Epithelial cell of prostate (primary cell): ENCODE measurements at regions not wholly inside any gene's neighbourhood (a gene's known extent, or its start where the extent isn't known, plus 50 kb on each side); places are given as distances from the start of the nearest gene placed in this dataset.

ENCODE experiments used
- DNase-seq: peaks from one replicate; pipeline ENCODE4 v3.0.0-alpha.2; 2011; ENCODE audit warnings: low read depth, low spot score
- H3K27ac ChIP-seq: fragments of 450-650 bp; 2 replicates; pipeline ENCODE4 v1.5.1; 2017; ENCODE audit warnings: mild to moderate bottlenecking

GRCh38 chr2:64704161-64704560, 50.4 kb upstream of the SERTAD2 start:
- no peak overlapping the region for H3K27ac ChIP-seq
- no peak for DNase-seq

- no peak for DNase-seq
Observed at GRCh38 chr2:64704996-64705395, 51.3 kb upstream of the SERTAD2 start.

GRCh38 chr2:64707276-64707675, 53.6 kb upstream of the SERTAD2 start:
- no peak overlapping the region for H3K27ac ChIP-seq

More at GRCh38 chr2:64704996-64705395, 51.3 kb upstream of the SERTAD2 start:
- H3K27ac ChIP-seq: no peak overlapping the region

GRCh38 chr2:64708829-64709228, 55.1 kb upstream of the SERTAD2 start:
- DNase-seq: no peak
- no peak overlapping the region for H3K27ac ChIP-seq

More at GRCh38 chr2:64707276-64707675, 53.6 kb upstream of the SERTAD2 start:
- DNase-seq: no peak

GRCh38 chr2:64711252-64711800, 57.6 kb upstream of the SERTAD2 start:
- H3K27ac ChIP-seq: no peak overlapping the region
- no peak for DNase-seq

- no peak for DNase-seq
Observed at GRCh38 chr2:64713686-64714085, 60.0 kb upstream of the SERTAD2 start.

GRCh38 chr2:64716569-64716968, 62.9 kb upstream of the SERTAD2 start:
- DNase-seq: no peak
- no peak overlapping the region for H3K27ac ChIP-seq

More at GRCh38 chr2:64713686-64714085, 60.0 kb upstream of the SERTAD2 start:
- H3K27ac ChIP-seq: no peak overlapping the region

- DNase-seq: no peak
Observed at GRCh38 chr2:64718250-64718885, 64.7 kb upstream of the SERTAD2 start.

GRCh38 chr2:64720535-64721319, 67.0 kb upstream of the SERTAD2 start:
- DNase-seq: no peak
- H3K27ac ChIP-seq: no peak overlapping the region

More at GRCh38 chr2:64718250-64718885, 64.7 kb upstream of the SERTAD2 start:
- no peak overlapping the region for H3K27ac ChIP-seq

GRCh38 chr2:64721320-64721623, 67.6 kb upstream of the SERTAD2 start:
- no peak for DNase-seq
- no peak overlapping the region for H3K27ac ChIP-seq

GRCh38 chr2:64722291-64723044, 68.8 kb upstream of the SERTAD2 start:
- DNase-seq: no peak
- H3K27ac ChIP-seq: no peak overlapping the region

GRCh38 chr2:64727013-64727767, 73.5 kb upstream of the SERTAD2 start:
- no peak overlapping the region for H3K27ac ChIP-seq
- no peak for DNase-seq

GRCh38 chr2:64727843-64728463, 74.2 kb upstream of the SERTAD2 start:
- no peak for DNase-seq
- no peak overlapping the region for H3K27ac ChIP-seq

- DNase-seq: peak; percentile 14
- H3K27ac ChIP-seq: no peak overlapping the region
Observed at GRCh38 chr2:64730551-64731262, 77.0 kb upstream of the SERTAD2 start.

GRCh38 chr2:64731263-64731643, 77.5 kb upstream of the SERTAD2 start:
- no peak overlapping the region for H3K27ac ChIP-seq
- no peak for DNase-seq

- DNase-seq: no peak
- H3K27ac ChIP-seq: no peak overlapping the region
Observed at GRCh38 chr2:64731746-64732145, 78.0 kb upstream of the SERTAD2 start.

GRCh38 chr2:64732146-64732545, 78.4 kb upstream of the SERTAD2 start:
- H3K27ac ChIP-seq: no peak overlapping the region
- no peak for DNase-seq

- no peak overlapping the region for H3K27ac ChIP-seq
- DNase-seq: no peak
Observed at GRCh38 chr2:64735504-64735903, 81.8 kb upstream of the SERTAD2 start.

GRCh38 chr2:64737547-64737946, 83.8 kb upstream of the SERTAD2 start:
- H3K27ac ChIP-seq: no peak overlapping the region
- DNase-seq: no peak
